ENCODE measurements at regions not wholly inside any gene's neighbourhood (a gene's known extent, or its start where the extent isn't known, plus 50 kb on each side); places are given as distances from the start of the nearest gene placed in this dataset.
A peak's percentile ranks its signal among the peaks of the same experiment; 100 is the strongest.
"Not testable (repeated sequence)": the region's sequence is repeated elsewhere in the genome, so short reads cannot be mapped to it uniquely, and the experiment has no call there.

GRCh38 chr12:83499894-83500293 is 813.2 kb downstream of the TMTC2 start:
- ATAC-seq; intact Hi-C loops (cut with micrococcal nuclease); DNase-seq: not testable (repeated sequence)

GRCh38 chr12:83477696-83478095 is 791.0 kb downstream of the TMTC2 start:
- ATAC-seq (peak; percentile 97), DNase-seq (no peak)
- intact Hi-C loops (cut with micrococcal nuclease) = no loop called here

GRCh38 chr12:83476695-83477690 is 790.3 kb downstream of the TMTC2 start:
- DNase-seq = no peak
- peak; percentile 44 for ATAC-seq
- intact Hi-C loops (cut with micrococcal nuclease) = no loop called here

- intact Hi-C loops (cut with micrococcal nuclease) = no loop called here
- DNase-seq (no peak), ATAC-seq (no peak)
Observed at GRCh38 chr12:83476006-83476405, 789.3 kb downstream of the TMTC2 start.

- ATAC-seq = no peak
- no peak for DNase-seq
- intact Hi-C loops (cut with micrococcal nuclease) = no loop called here
Observed at GRCh38 chr12:83474369-83474768, 787.7 kb downstream of the TMTC2 start.

GRCh38 chr12:83473408-83474095 is 786.8 kb downstream of the TMTC2 start:
- DNase-seq (no peak), ATAC-seq (no peak)
- intact Hi-C loops (cut with micrococcal nuclease) = no loop called here

GRCh38 chr12:83472772-83473171 is 786.1 kb downstream of the TMTC2 start:
- peak; percentile 20 for ATAC-seq
- intact Hi-C loops (cut with micrococcal nuclease) = no loop called here

GRCh38 chr12:83472350-83472749 is 785.6 kb downstream of the TMTC2 start:
- intact Hi-C loops (cut with micrococcal nuclease) = no loop called here
- DNase-seq (no peak), ATAC-seq (peak; percentile 72)

More at GRCh38 chr12:83472772-83473171, 786.1 kb downstream of the TMTC2 start:
- no peak for DNase-seq

GRCh38 chr12:83471341-83471740 is 784.6 kb downstream of the TMTC2 start:
- ATAC-seq (peak; percentile 46), DNase-seq (peak; percentile 15)
- intact Hi-C loops (cut with micrococcal nuclease) = no loop called here

GRCh38 chr12:83470749-83471148 is 784.0 kb downstream of the TMTC2 start:
- ATAC-seq (no peak), DNase-seq (no peak)
- intact Hi-C loops (cut with micrococcal nuclease) = no loop called here

- intact Hi-C loops (cut with micrococcal nuclease) = no loop called here
- ATAC-seq = no peak
- DNase-seq = no peak
Observed at GRCh38 chr12:83468988-83469908, 782.5 kb downstream of the TMTC2 start.

- no peak for DNase-seq
- intact Hi-C loops (cut with micrococcal nuclease) = no loop called here
- ATAC-seq = no peak
Observed at GRCh38 chr12:83465632-83466031, 778.9 kb downstream of the TMTC2 start.

GRCh38 chr12:83462419-83462818 is 775.7 kb downstream of the TMTC2 start:
- intact Hi-C loops (cut with micrococcal nuclease) = no loop called here
- no peak for ATAC-seq
- no peak for DNase-seq

GRCh38 chr12:83461336-83461935 is 774.7 kb downstream of the TMTC2 start:
- intact Hi-C loops (cut with micrococcal nuclease) = no loop called here
- ATAC-seq (no peak), DNase-seq (no peak)

GRCh38 chr12:83451189-83451588 is 764.5 kb downstream of the TMTC2 start:
- no peak for ATAC-seq
- intact Hi-C loops (cut with micrococcal nuclease) = no loop called here
- DNase-seq = no peak

- DNase-seq (no peak), ATAC-seq (no peak)
- intact Hi-C loops (cut with micrococcal nuclease) = no loop called here
Observed at GRCh38 chr12:83434600-83434999, 747.9 kb downstream of the TMTC2 start.

GRCh38 chr12:83432176-83432719 is 745.5 kb downstream of the TMTC2 start:
- intact Hi-C loops (cut with micrococcal nuclease) = no loop called here
- no peak for DNase-seq
- ATAC-seq = no peak

GRCh38 chr12:83427586-83428136 is 741.0 kb downstream of the TMTC2 start:
- ATAC-seq; DNase-seq; intact Hi-C loops (cut with micrococcal nuclease): not testable (repeated sequence)

Data from left ventricle myocardium superior (tissue), 1 donor.